Stimulated activated CD8-positive, alpha-beta memory T cell treated with anti-CD3 and anti-CD28 coated beads, Interleukin-4, amount 100 ng/mL, for 1 hour (primary cell): ENCODE measurements at regions not wholly inside any gene's neighbourhood (a gene's known extent, or its start where the extent isn't known, plus 50 kb on each side); places are given as distances from the start of the nearest gene placed in this dataset.
"Not testable (repeated sequence)": the region's sequence is repeated elsewhere in the genome, so short reads cannot be mapped to it uniquely, and the experiment has no call there.

Experiments
- DNase-seq, 2 donors: peaks; one replicate each; pipeline ENCODE4 v3.0.0-alpha.2; 2020; ENCODE audit warnings: low read depth in 2 of 2, low spot score in 1 of 2

- no peak for DNase-seq
These were observed 54.7 kb upstream of the ARSJ start for GRCh38 chr4:114034189-114034588.

DNA sequence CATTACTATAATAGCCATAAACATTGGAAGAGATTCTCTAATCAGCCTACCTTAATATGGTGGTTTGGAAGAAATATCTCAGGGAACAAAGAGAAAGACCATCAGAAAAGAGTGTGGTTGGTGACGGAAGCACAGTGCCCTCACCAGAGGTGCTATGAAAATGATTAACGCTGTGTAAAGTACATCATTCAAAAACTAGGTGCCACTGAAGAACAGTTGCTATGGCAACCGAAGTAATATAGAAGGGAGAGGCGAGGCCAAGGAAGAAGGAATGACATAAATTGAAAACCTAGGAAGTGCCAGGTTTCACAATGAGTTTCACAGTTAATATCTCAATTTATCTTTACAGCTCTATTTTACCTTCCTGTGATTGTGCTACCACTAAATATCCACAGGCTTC lies 57.0 kb upstream of the ARSJ start:
- no peak for DNase-seq

GRCh38 chr4:114036864-114037263 lies 57.4 kb upstream of the ARSJ start:
- DNase-seq, result no peak

GRCh38 chr4:114037988-114038387 lies 58.5 kb upstream of the ARSJ start:
- no peak for DNase-seq

DNA sequence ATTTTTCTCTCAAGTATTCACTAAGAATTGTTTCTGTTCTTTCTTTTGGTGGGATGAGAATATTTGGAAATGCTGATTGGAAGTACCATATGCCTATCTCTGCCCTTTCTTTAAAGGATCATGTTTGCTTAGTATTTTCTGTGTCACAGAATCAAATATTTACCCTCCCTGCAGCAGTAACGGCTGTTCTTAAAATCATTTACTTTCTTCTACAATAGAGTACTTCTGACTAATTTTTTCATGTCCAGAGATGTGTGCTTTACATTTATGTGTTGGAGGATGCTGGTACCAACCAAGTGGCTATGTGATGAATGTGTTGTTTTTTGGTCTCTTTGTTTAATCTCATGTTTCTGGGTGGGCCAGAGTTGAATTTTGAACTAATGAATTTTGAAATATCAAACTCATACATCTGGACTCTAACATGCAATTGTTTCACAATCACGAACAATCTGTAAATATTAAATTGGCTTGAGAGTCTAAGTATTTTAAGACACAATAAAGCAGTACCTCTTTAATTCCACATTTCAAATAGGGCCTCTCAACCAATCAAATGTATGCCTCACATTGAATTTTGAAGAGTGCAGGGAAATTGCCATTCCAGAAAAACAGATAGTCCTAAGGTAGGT lies 59.4 kb upstream of the ARSJ start:
- no peak for DNase-seq

- no peak for DNase-seq
These were observed 61.1 kb upstream of the ARSJ start for GRCh38 chr4:114040319-114041116.

- no peak for DNase-seq
These were observed 61.6 kb upstream of the ARSJ start for GRCh38 chr4:114041117-114041475.

DNA sequence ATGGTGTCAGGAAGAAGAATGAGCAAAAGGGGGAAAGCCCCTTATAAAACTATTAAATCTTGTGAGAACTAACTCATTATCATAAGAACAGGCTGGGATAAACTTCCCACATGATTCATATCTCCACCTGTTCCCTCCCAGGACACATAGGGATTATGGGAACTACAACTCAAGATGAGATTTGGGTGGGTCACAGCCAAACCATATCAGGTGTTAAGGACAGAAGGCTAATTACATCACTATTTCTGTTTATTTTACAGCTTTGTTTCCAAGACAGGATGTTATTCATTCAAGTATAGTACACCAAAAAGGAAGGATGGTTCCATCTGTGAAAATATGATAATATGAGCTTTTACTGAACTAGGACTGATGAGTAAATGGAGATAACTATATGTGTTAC lies 63.7 kb upstream of the ARSJ start:
- DNase-seq, result no peak

- DNase-seq, result not testable (repeated sequence)
These were observed 64.9 kb upstream of the ARSJ start for GRCh38 chr4:114044351-114044750.

GRCh38 chr4:114046331-114046730 lies 66.9 kb upstream of the ARSJ start:
- no peak for DNase-seq

DNA sequence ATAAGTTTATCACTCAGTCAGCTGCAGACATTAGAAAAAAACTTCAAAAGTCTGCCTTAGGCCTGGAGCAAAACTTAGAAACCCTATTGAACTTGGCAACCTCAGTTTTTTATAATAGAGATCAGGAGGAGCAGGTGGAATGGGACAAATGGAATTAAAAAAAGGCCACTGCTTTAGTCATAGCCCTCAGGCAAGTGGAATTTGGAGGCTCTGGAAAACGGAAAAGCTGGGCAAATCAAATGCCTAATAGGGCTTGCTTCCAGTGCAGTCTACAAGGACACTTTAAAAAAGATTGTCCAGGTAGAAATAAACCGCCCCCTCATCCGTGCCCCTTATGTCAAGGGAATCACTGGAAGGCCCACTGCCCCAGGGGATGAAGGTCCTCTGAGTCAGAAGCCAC lies 68.7 kb upstream of the ARSJ start:
- not testable (repeated sequence) for DNase-seq

GRCh38 chr4:114052227-114052626 lies 72.8 kb upstream of the ARSJ start:
- no peak for DNase-seq

- DNase-seq, result no peak
These were observed 77.2 kb upstream of the ARSJ start for GRCh38 chr4:114056599-114056998.

DNA sequence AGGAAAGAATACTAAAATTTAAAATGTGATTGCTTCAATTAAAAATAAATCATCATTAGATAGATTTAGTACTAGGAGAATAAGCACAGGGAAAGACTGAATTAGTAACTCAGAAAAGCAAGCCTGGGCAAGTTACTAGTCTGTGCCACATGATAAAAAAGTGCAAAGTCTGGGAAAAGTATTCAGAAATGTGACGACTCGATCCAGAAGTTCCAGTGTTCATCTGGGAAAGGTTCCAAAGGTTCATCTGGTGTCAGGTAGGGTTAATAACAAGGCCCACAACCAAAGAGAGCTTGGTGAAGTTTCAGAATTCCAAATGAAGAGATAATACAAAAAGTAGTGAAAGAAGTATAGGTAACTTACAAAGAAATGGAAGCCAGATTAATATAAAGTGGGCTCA lies 78.3 kb upstream of the ARSJ start:
- no peak for DNase-seq

- no peak for DNase-seq
These were observed 83.1 kb upstream of the ARSJ start for GRCh38 chr4:114062499-114062898.

DNA sequence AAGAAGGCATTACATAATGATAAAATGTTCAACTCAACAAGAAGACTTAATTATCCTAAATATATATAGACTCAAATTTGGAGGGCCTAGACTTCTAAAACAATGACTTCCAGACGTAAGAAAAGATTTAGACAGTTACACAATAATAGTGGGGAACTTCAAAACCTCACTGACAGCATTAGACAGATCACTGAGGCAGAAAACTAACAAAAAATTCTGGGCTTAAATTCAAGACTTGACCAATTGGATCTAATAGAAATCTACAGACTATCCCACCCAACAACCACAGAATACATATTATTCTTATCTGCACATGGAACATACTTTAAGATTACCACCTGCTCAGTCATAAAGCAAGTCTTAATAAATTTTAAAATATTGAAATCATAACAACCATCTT lies 93.3 kb upstream of the ARSJ start:
- no peak for DNase-seq

GRCh38 chr4:114076899-114077570 lies 97.6 kb upstream of the ARSJ start:
- no peak for DNase-seq

GRCh38 chr4:114077610-114078009 lies 98.2 kb upstream of the ARSJ start:
- no peak for DNase-seq

- DNase-seq, result no peak
These were observed 99.2 kb upstream of the ARSJ start for GRCh38 chr4:114078636-114079035.

GRCh38 chr4:114081783-114082182 lies 102.3 kb upstream of the ARSJ start:
- DNase-seq, result no peak

DNA sequence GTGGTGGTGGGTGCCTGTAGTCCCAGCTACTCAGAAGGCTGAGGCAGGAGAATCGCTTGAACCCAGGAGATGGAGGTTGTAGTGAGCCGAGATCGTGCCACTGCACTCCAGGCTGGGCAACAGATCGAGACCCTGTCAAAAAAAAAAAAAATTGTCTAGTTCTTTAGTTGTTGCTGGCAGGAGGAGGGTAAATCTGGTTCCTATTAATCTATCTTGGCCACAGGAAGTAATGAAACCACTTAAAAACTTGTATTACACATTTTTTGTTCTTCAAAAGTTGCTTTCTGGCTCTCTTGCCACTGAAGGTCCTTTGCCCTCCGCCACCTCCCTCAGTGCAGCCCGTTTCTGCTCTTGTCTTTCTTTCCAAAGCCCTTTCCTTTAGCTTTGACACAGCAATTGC lies 102.9 kb upstream of the ARSJ start:
- DNase-seq, result no peak

DNA sequence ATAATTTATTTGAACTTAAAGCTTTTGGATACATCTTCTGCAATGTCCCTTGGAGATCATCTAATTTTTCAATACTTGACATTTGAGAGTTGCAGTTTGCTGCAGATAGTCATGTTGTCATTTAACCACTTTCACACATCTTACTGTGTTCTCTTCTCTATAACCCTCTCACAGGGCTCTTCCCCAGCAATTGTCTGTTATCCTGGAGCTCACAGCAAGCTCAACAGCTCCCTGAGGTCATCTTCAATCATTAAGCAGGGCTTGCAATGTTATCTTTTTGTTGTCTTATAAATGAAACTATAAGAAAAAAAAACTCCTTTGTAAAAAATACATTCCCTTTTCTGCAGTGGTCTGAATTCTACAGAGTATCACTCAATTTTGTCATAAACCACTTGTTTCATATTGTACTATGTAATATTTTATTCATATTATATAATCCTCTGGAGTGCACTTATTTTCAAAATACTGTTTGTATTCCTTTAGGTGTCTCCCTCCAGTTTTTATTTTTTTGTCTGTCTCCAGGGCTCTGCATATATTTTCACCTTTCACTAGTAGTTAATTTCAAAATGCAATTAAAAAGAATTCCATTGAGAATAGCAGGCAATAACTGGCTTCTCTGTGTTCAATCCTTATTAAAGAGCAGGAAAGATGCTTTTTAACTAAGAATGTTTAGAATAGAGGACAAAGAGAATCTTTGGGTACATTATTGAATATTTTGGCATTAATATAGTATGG lies 106.3 kb upstream of the ARSJ start:
- no peak for DNase-seq
